ENCODE measurements at regions not wholly inside any gene's neighbourhood (a gene's known extent, or its start where the extent isn't known, plus 50 kb on each side); places are given as distances from the start of the nearest gene placed in this dataset.

GRCh38 chr1:50261951-50262350, 153.2 kb downstream of the ELAVL4 start:
- no peak overlapping the region for H3K4me3 ChIP-seq
- intact Hi-C loops (cut with micrococcal nuclease) (no loop called here), in situ Hi-C loops (cut with MboI) (no loop called here)
- BruUV-seq (replicated peaks): no TSS peak
- no peaks in the 10 kb centered on the region for H3K9me3 ChIP-seq (replicated peaks; ENCODE audit: control insufficient read depth, insufficient read depth, low read depth, low read length)
- no peaks in the 10 kb centered on the region for H3K4me1 ChIP-seq (replicated peaks in 1 of 2; ENCODE audit: control insufficient read depth in 2 of 2, insufficient read depth in 2 of 2, low read length in 2 of 2)
- POLR2A ChIA-PET: no interaction called here
- no peak overlapping the region for H3K9ac ChIP-seq (ENCODE audit: insufficient read depth in 1 of 2, low read depth in 2 of 2, low read length in 2 of 2)
- no peaks in the 10 kb centered on the region for H3K79me2 ChIP-seq (ENCODE audit: control insufficient read depth, insufficient read depth, low read length)
- WGBS (ENCODE audit: insufficient coverage, low coverage, missing lambda C conversion rate): under 1% methylated on average over 7 of the region's 7 CpGs
- DNase-seq (ENCODE audit: extremely low read depth in 1 of 4, low spot score in 3 of 4) (no peak), ATAC-seq (no peak), FAIRE-seq (no peak)
- no peak overlapping the region for H3K27ac ChIP-seq (ENCODE audit: extremely low read depth, low read depth, low read length)
- no peak overlapping the region for H2AFZ ChIP-seq (ENCODE audit: low read depth, low read length)
- H3K4me2 ChIP-seq (ENCODE audit: insufficient read depth, low read length): no peak overlapping the region
- CTCF ChIA-PET (ENCODE audit: low intra/inter-chr PET ratio): no interaction called here
- H3K9me1 ChIP-seq (ENCODE audit: control insufficient read depth, insufficient read depth, low read length): no peaks in the 10 kb centered on the region
- H4K20me1 ChIP-seq (replicated peaks; ENCODE audit: control insufficient read depth, insufficient read depth, low read length): no peaks in the 10 kb centered on the region
- H3K27me3 ChIP-seq (ENCODE audit: control insufficient read depth in 2 of 2, insufficient read depth in 2 of 2, low read length in 2 of 2): no peaks in the 10 kb centered on the region
- no peaks in the 10 kb centered on the region for H3K36me3 ChIP-seq (ENCODE audit: control insufficient read depth, insufficient read depth, low read length)
- no peak for TF ChIP-seq SMARCC2 (IDR thresholded peaks at IDR 0.05; ENCODE audit: low read depth)
- no peak for TF ChIP-seq HDGF (IDR thresholded peaks at IDR 0.05)
- no peak for TF ChIP-seq CCAR2 (IDR thresholded peaks at IDR 0.05; ENCODE audit: low read depth, low read length)
- no peak for TF ChIP-seq CREB1 (IDR thresholded peaks at IDR 0.05)
- TF ChIP-seq CREB1 (CRISPR knock-in tag; IDR thresholded peaks at IDR 0.05): no peak
- no peak for TF ChIP-seq NR2F6 (CRISPR knock-in tag; IDR thresholded peaks at IDR 0.05)
- TF ChIP-seq BCLAF1 (IDR thresholded peaks at IDR 0.05; ENCODE audit: borderline replicate concordance in 1 of 2, control insufficient read depth in 1 of 2, low read depth in 2 of 2, low read length in 1 of 2): no peak
- TF ChIP-seq ZNF12 (CRISPR knock-in tag; IDR thresholded peaks at IDR 0.05): no peak
- no peak for TF ChIP-seq HNRNPH1 (optimal IDR thresholded peaks at IDR 0.05; ENCODE audit: low read depth, low read length)
- no peak for TF ChIP-seq E2F8 (IDR thresholded peaks at IDR 0.05; ENCODE audit: low read depth, partially characterized antibody)
- TF ChIP-seq E2F5 (CRISPR knock-in tag; IDR thresholded peaks at IDR 0.05): no peak
- no peak for TF ChIP-seq ZNF445 (CRISPR knock-in tag; IDR thresholded peaks at IDR 0.05; ENCODE audit: low read depth)
- no peak for TF ChIP-seq IRF9 (tag; IDR thresholded peaks at IDR 0.05)
- no peak for TF ChIP-seq ZNF76 (CRISPR knock-in tag; IDR thresholded peaks at IDR 0.05; ENCODE audit: borderline replicate concordance)
- TF ChIP-seq ZNF175 (CRISPR knock-in tag; IDR thresholded peaks at IDR 0.05; ENCODE audit: low read depth): no peak
- no peak for TF ChIP-seq TAF15 (IDR thresholded peaks at IDR 0.05; ENCODE audit: low read depth, low read length)
